CD4-positive, CD25-positive, alpha-beta regulatory T cell (primary cell): ENCODE measurements at regions not wholly inside any gene's neighbourhood (a gene's known extent, or its start where the extent isn't known, plus 50 kb on each side); places are given as distances from the start of the nearest gene placed in this dataset.

Experiments used
- ATAC-seq, 2 donors: fragments of 150-1000 bp; cut with Tn5 transposase; one replicate each; pipeline ENCODE4 v1.10.0; 2021; ENCODE audit warnings: low read depth in 2 of 2, moderate number of reproducible peaks in 2 of 2, moderate library complexity in 1 of 2
- DNase-seq, 3 donors: peaks; one replicate each; pipeline versions ENCODE4 v3.0.0 to v3.0.0-alpha.2; 2012 to 2022; ENCODE audit warnings: mixed read lengths in 1 of 3
- H3K27ac ChIP-seq: one replicate; pipeline ENCODE4 v1.7.0; 2013; ENCODE audit warnings: mild to moderate bottlenecking, low read length; ENCODE audit not compliant: insufficient read depth, poor library complexity, severe bottlenecking
- H3K27me3 ChIP-seq: one replicate; pipeline ENCODE4 v1.7.0; 2013; ENCODE audit warnings: low read length; ENCODE audit not compliant: control insufficient read depth, insufficient read depth
- H3K36me3 ChIP-seq: one replicate; pipeline ENCODE4 v1.7.0; 2013; ENCODE audit warnings: mild to moderate bottlenecking, low read length, moderate library complexity; ENCODE audit not compliant: control insufficient read depth, insufficient read depth
- H3K4me1 ChIP-seq: 2 replicates; pipeline ENCODE4 v1.7.0; 2013; ENCODE audit warnings: mild to moderate bottlenecking, low read length; ENCODE audit not compliant: insufficient read depth, control insufficient read depth, poor library complexity, severe bottlenecking
- H3K4me3 ChIP-seq: one replicate; pipeline ENCODE4 v1.7.0; 2013; ENCODE audit warnings: low read depth, mild to moderate bottlenecking, low read length, moderate library complexity
- H3K9me3 ChIP-seq, 2 experiments: 1 replicate in 1 of 2; 2 replicates in 1 of 2; pipeline ENCODE4 v1.7.0; 2013; ENCODE audit warnings: low read length in 2 of 2, mild to moderate bottlenecking in 1 of 2, moderate library complexity in 1 of 2; ENCODE audit not compliant: control insufficient read depth in 2 of 2
- H3K27ac Mint-ChIP-seq, 3 donors: one replicate each; pipeline ENCODE4 v1.8.0; 2020 to 2022; ENCODE audit warnings: mild to moderate bottlenecking in 3 of 3, mixed read lengths in 3 of 3, moderate library complexity in 2 of 3
- H3K27me3 Mint-ChIP-seq: one replicate; pipeline ENCODE4 v1.8.0; 2022; ENCODE audit warnings: mild to moderate bottlenecking, mixed read lengths
- H3K36me3 Mint-ChIP-seq: one replicate; pipeline ENCODE4 v1.8.0; 2020; ENCODE audit warnings: mixed read lengths
- H3K4me1 Mint-ChIP-seq, 4 donors: one replicate each; pipeline ENCODE4 v1.8.0; 2020 to 2022; ENCODE audit warnings: mixed read lengths in 4 of 4, mild to moderate bottlenecking in 1 of 4
- H3K4me3 Mint-ChIP-seq, 4 donors: one replicate each; pipeline ENCODE4 v1.8.0; 2020 to 2022; ENCODE audit warnings: mild to moderate bottlenecking in 4 of 4, mixed read lengths in 4 of 4, moderate library complexity in 3 of 4
- H3K9me3 Mint-ChIP-seq, 7 donors: one replicate each; pipeline ENCODE4 v1.8.0; 2020 to 2022; ENCODE audit warnings: mixed read lengths in 7 of 7, mild to moderate bottlenecking in 3 of 7, moderate library complexity in 2 of 7

DNA sequence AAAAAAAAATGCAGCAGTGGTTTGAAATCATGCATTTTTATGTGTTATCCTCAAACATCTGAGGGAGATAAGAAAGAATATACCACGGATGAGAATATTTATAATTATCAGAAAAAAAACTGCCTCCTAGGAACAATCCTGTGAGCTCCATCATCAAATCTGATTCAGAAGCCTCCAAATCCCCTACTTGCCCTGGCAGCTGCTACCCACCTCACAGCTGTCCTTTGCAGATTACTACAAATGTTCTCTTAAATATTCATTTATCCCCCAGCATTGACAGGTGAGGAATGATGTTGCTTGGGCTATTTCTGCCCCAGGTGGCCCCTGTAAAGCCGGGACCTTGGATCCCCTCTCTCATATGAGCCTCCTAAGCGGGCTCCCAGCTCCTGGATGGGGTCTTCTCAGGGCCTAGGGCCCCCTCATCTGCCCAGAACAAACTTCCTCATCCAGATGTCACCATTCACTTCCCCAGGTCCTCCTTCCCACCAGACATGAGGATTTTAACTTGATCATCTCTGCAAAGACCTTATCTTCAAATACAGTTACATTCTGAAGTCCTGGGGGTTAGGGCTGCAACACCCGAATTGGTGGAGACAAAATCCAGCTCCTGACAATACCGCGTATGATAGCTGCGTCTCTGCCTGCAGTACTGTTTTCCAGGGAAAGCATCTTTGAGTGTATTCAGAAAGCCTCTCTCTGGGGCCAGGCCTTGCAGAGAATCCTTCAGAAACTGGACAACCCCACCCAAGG is 81.9 kb upstream of the INSIG1 start:
- Mint-ChIP-seq H3K27me3 (peaks cover 5% of the 10 kb centered on the region), H3K4me3 (no peak overlapping the region)

DNA sequence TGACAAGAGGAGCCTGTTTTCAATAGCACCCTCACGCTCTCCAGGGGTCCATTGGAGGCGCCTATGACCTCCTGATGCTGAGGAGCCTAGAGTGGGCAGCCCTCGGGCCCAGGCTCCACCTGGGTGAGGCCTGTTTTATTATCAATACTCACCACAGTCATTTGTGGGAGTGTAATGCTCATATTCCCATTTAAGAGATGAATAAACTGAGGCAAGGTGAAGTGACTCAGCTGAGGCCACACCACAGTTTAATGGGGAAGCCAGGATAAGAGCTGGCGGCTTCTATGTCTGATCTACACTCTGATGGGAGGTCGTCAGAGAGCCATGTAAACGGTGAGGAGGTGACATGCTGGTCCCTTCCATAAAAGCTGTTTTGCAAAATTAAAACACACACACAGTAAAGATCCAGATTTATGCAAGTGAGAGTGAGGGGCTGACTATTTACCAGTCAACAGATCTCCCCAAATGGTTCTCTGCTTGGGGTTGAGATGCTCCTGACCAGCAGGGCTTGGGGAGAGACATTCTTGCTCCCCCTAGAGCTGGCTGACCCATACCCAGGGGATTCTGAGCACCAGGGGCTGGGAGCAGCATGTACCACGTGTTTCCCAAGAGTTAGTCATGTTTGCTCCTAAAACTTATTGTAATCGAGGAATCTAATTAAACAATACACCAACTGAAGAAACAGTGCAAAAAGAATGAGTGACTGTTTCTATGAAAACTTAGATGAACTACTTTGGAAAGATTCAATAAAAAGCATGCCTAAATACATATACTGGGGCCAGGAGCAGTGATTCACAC is 81.0 kb upstream of the INSIG1 start:
- H3K36me3 Mint-ChIP-seq: no peaks in the 10 kb centered on the region
- Histone ChIP-seq H3K27ac (no peak overlapping the region), H3K9me3 (no peaks in the 10 kb centered on the region), H3K36me3 (no peaks in the 10 kb centered on the region), H3K4me3 (no peak overlapping the region), H3K4me1 (no peaks in the 10 kb centered on the region), H3K27me3 (no peaks in the 10 kb centered on the region)
- ATAC-seq: no peak
- no peaks in the 10 kb centered on the region for H3K27me3 Mint-ChIP-seq
- H3K27ac Mint-ChIP-seq: peak overlapping the region in 1 of 3 donors; percentile 62
- no peaks in the 10 kb centered on the region for H3K9me3 Mint-ChIP-seq
- H3K4me3 Mint-ChIP-seq: no peak overlapping the region
- no peak for DNase-seq
- H3K4me1 Mint-ChIP-seq: no peaks in the 10 kb centered on the region

More for the DNA sequence above, 81.9 kb upstream of the INSIG1 start:
- no peaks in the 10 kb centered on the region for H3K9me3 ChIP-seq
- Mint-ChIP-seq H3K36me3 (no peaks in the 10 kb centered on the region), H3K27ac (no peak overlapping the region), H3K9me3 (no peaks in the 10 kb centered on the region), H3K4me1 (no peaks in the 10 kb centered on the region)
- H3K36me3 ChIP-seq: no peaks in the 10 kb centered on the region
- no peaks in the 10 kb centered on the region for H3K4me1 ChIP-seq
- no peak overlapping the region for H3K4me3 ChIP-seq
- no peaks in the 10 kb centered on the region for H3K27me3 ChIP-seq
- ATAC-seq (no peak), DNase-seq (no peak)
- H3K27ac ChIP-seq: no peak overlapping the region

DNA sequence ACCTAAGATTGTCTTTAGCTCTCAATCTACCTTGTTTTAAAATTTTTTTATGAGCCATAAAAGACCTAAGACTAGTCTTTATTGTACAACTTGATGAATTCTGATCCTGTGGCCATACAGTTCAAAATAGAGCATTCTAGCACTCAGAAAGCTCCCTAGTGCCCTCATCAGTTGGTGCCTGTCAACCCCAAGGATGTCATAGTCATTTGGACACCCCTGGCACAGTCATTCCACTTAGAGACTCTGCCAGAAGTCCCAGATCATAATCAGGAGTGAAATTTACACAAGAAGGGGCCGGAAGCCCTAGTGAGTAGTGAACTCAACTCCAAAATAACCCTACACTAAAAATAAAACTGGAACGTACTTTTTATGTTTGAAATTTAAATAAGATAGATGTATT is 80.0 kb upstream of the INSIG1 start:
- Histone ChIP-seq H3K27ac (no peak overlapping the region), H3K36me3 (no peaks in the 10 kb centered on the region), H3K4me3 (no peak overlapping the region), H3K9me3 (no peaks in the 10 kb centered on the region), H3K27me3 (no peaks in the 10 kb centered on the region), H3K4me1 (no peaks in the 10 kb centered on the region)
- H3K9me3 Mint-ChIP-seq: no peaks in the 10 kb centered on the region
- H3K4me3 Mint-ChIP-seq: no peak overlapping the region
- H3K27ac Mint-ChIP-seq: no peak overlapping the region
- ATAC-seq: no peak
- no peaks in the 10 kb centered on the region for H3K4me1 Mint-ChIP-seq
- DNase-seq: no peak
- no peaks in the 10 kb centered on the region for H3K36me3 Mint-ChIP-seq
- H3K27me3 Mint-ChIP-seq: no peaks in the 10 kb centered on the region

DNA sequence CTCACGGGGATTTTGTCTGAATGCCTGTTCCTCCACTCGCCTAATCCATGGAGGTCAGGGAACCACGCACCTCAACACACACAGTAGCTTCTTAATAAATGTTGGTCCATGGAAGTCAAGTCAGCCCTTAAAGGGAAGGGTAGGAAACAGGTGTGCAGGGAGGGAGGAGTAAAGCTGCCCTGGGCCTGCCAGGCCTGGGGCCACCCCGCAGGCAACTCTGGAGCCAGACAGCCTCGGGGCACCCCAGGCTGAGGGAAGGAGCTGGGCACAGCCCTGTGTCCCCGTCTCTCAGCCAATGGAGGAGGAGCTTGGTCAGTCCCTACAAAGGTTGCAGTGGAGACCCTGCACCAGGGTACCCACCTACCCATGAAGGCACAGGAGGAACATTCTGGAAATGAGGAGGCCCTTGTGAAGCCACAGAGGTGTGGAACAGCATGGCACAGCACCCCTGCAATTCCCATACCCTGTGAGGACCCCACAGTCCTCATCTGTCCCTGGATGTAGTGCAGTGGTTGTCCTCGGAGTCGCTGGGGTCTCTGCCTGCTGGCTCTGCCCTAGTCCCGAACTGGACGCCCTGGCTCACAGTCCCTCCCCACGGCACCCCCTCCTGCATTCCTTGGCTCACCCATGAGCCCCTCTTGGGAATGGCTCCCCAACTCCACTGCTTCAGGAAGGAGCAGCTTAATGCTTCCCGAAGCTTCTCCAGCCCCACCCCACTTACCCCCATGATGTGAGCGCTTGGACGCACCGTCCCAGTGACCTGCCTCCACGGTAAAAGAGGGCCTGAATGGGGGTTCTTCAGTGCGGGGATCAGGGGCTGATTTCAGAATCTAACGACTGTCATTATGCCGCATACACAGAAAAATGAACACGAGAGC is 79.2 kb upstream of the INSIG1 start:
- no peaks in the 10 kb centered on the region for H3K4me1 ChIP-seq
- H3K27me3 ChIP-seq: no peaks in the 10 kb centered on the region
- no peaks in the 10 kb centered on the region for H3K27me3 Mint-ChIP-seq
- no peak overlapping the region for H3K27ac ChIP-seq
- H3K36me3 ChIP-seq: no peaks in the 10 kb centered on the region
- no peak overlapping the region for H3K4me3 ChIP-seq
- H3K27ac Mint-ChIP-seq: no peak overlapping the region
- H3K9me3 ChIP-seq: no peaks in the 10 kb centered on the region
- no peaks in the 10 kb centered on the region for H3K9me3 Mint-ChIP-seq
- H3K4me3 Mint-ChIP-seq: no peak overlapping the region
- DNase-seq: no peak
- ATAC-seq: no peak
- no peaks in the 10 kb centered on the region for H3K4me1 Mint-ChIP-seq
- H3K36me3 Mint-ChIP-seq: no peaks in the 10 kb centered on the region

DNA sequence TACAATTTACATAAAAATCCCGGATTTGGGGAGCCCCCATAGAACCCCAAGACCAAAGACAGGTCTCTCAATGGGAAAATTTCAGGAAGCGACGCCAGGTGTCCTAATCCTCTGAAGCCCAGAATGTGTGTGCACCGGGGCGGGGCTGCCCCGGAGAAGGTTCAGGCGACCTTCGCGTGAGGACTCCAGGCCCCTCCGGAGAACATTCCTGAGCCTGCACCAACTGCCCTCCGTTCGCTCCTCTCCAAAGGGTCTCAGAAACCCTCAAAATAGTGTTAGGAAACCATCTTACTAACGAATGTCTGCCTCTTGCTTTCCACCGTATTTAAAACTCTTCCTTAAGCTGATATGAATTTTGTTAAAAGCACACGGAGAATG is 78.5 kb upstream of the INSIG1 start:
- ATAC-seq: no peak
- H3K27me3 Mint-ChIP-seq: no peaks in the 10 kb centered on the region
- DNase-seq: no peak
- H3K4me3 Mint-ChIP-seq: no peak overlapping the region
- no peak overlapping the region for H3K27ac ChIP-seq
- H3K4me1 Mint-ChIP-seq: no peaks in the 10 kb centered on the region
- no peaks in the 10 kb centered on the region for H3K27me3 ChIP-seq
- no peaks in the 10 kb centered on the region for H3K36me3 Mint-ChIP-seq
- H3K9me3 Mint-ChIP-seq: no peaks in the 10 kb centered on the region
- no peaks in the 10 kb centered on the region for H3K36me3 ChIP-seq
- no peaks in the 10 kb centered on the region for H3K9me3 ChIP-seq
- no peak overlapping the region for H3K27ac Mint-ChIP-seq
- H3K4me1 ChIP-seq: no peaks in the 10 kb centered on the region
- no peak overlapping the region for H3K4me3 ChIP-seq

DNA sequence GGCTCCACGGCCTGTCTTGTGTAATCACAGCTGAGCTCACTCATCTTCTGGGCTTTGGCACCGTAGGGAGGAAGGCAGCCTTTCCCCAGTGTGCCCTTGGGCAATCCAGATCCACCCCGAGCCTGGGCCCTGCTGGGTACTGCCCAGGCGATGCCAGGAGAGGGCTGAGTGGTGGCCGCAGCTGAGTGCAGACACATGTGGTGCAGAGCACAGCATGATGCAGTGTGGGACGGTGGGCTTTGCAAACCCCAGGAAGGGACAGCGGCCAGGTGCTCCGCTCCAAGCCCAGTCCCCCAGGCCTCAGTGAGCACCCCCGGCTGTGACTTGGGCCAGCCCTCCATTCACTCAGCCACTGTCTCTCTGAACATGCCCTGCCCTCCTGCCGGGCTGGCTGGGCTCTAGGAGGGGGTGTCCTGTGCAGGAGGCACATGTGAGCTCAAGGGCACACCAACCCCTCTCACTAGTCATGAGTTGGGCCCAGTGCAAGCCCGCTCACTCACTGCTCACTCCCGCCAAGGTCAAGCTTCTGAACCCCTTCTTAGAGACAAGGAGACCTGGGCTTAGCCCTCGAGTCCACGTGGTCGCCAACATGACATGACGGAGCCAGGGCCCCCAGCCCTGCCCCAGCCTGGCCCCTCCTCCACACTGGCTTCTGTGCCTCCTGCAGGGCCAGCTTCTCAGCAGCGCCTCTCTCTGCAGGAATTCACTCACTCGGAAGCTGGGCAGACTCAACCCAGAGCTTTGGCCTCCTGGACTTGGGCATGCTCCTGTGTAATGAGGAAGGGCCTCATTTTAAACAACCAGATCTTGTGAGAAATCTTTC is 77.5 kb upstream of the INSIG1 start:
- no peaks in the 10 kb centered on the region for H3K4me1 Mint-ChIP-seq
- H3K27me3 Mint-ChIP-seq: no peaks in the 10 kb centered on the region
- no peak overlapping the region for H3K4me3 Mint-ChIP-seq
- no peaks in the 10 kb centered on the region for H3K9me3 Mint-ChIP-seq
- H3K27ac ChIP-seq: no peak overlapping the region
- ATAC-seq: no peak
- DNase-seq: no peak
- no peaks in the 10 kb centered on the region for H3K36me3 ChIP-seq
- no peaks in the 10 kb centered on the region for H3K36me3 Mint-ChIP-seq
- no peaks in the 10 kb centered on the region for H3K27me3 ChIP-seq
- H3K9me3 ChIP-seq: no peaks in the 10 kb centered on the region
- H3K4me1 ChIP-seq: no peaks in the 10 kb centered on the region
- H3K27ac Mint-ChIP-seq: no peak overlapping the region
- H3K4me3 ChIP-seq: no peak overlapping the region

DNA sequence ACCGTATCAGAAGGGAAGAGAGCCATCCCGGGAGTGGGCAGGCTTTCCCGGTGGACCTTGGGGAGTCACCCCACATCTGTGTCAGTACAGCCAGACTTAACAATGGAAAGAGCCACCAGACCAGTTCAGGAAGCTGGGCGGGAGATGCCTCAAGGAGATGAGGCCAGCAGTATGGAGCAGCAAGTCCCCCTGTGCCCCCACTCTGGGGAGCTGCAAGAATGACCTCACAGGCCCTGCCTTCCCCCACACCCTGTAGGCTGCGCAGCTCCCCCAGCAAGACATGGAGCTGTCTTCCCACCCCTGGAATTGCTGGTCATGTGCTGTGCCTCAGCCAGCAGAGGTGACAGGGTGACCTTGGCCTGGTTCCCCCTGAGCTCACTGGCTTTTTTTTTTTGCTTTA is 76.8 kb upstream of the INSIG1 start:
- Mint-ChIP-seq H3K9me3 (peaks cover 0 to 2% (median 0%) of the 10 kb centered on the region in 7 donors), H3K4me1 (no peaks in the 10 kb centered on the region), H3K36me3 (no peaks in the 10 kb centered on the region), H3K4me3 (no peak overlapping the region), H3K27me3 (no peaks in the 10 kb centered on the region), H3K27ac (no peak overlapping the region)
- Histone ChIP-seq H3K4me3 (no peak overlapping the region), H3K4me1 (no peaks in the 10 kb centered on the region), H3K27me3 (no peaks in the 10 kb centered on the region), H3K9me3 (no peaks in the 10 kb centered on the region), H3K36me3 (no peaks in the 10 kb centered on the region), H3K27ac (no peak overlapping the region)
- no peak for ATAC-seq
- no peak for DNase-seq
